HG03460 (cell line): ENCODE measurements at regions not wholly inside any gene's neighbourhood (a gene's known extent, or its start where the extent isn't known, plus 50 kb on each side); places are given as distances from the start of the nearest gene placed in this dataset.
A peak's percentile ranks its signal among the peaks of the same experiment; 100 is the strongest.
"Not testable (repeated sequence)": the region's sequence is repeated elsewhere in the genome, so short reads cannot be mapped to it uniquely, and the experiment has no call there.

Experiments
- ATAC-seq: cut with Tn5 transposase; IDR thresholded peaks from one replicate; pipeline ENCODE4 v1.9.1; 2021; ENCODE audit not compliant: unreplicated experiment

DNA sequence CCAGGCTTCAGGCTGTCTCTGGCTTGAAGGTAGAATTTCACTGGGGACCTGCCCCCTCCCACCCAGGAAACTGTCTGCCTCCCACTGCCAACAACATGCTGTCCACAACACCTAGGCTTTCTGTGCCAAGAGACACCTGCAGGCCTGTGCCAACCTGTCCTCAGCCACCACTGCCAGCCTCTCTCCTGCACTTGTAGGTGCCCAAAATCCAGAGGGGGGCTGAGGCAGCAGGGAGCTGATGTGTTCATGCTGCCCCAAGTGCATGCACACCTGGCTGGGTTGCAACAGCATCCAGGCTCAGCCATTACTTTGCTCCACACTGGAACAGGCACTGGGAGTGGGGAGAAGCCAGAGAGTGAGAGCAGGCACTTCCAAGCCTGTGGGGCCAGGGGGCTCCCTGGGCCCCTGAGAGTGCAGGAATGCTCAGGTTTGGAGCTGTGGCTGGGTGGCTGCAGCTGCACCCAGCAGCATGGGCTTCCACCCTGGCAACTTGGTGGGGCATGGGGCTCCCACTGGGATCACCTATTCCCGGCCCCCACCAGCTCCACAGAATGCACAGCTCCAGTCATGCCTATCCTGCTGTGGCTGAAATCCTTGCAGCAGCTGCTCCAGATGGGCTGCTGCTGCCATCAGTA lies 218.1 kb upstream of the OBI1 start:
- ATAC-seq = no peak

DNA sequence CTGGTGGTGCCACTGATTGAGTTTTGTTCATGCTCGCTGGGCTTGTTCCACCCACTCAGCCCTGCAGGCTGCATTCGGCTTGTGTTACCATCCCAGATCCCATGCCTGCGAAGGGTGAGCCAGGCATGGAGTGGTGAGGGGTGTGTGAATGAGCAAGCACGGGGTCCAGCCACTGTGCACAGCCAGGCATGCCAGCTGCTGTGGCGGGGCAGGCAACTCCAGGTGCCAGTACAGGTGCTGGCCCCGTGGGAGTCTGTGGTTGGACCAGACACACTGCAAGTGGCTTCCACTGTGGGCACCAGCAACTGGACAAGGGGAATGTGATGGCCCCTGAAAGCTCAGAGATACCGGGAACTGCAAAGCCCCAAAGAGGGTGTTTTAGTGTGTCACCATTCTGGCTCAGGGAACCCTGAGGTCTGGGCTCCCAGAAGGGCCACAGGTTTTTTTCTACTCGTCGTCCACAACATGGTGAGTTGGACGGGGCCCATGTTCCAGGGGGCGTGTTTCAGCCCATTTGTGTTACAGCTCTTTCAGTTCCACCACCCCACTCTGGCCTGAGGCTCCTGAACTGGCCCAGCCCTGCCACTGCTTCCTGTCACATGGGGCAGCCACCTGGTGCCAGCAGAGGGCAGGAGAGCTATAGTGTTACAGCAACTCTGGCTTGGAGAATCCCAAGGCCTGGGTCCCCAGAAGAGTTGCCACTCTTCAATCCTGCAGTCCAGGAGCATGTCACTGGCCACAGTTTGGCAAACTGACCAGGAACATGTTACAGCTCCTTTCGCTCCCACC lies 217.0 kb upstream of the OBI1 start:
- ATAC-seq = no peak

DNA sequence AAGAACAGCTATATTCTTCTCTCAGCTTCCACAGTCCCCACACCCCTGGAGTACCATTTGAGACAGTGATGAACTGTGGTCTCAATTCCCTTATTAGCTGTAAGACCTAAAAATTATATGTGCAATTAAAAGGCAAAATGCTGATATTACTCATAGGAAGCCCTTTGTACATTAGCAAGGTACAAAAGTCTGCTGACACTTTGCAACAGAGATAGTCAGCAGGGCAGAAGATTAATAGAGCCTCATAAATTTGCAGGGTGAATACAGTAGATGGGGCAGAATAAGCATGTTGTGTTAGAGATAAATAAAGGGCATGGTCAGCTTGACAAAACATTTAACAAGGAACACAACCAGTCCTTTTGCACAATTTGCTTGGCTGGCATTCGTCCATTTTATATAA lies 210.0 kb upstream of the OBI1 start:
- no peak for ATAC-seq

DNA sequence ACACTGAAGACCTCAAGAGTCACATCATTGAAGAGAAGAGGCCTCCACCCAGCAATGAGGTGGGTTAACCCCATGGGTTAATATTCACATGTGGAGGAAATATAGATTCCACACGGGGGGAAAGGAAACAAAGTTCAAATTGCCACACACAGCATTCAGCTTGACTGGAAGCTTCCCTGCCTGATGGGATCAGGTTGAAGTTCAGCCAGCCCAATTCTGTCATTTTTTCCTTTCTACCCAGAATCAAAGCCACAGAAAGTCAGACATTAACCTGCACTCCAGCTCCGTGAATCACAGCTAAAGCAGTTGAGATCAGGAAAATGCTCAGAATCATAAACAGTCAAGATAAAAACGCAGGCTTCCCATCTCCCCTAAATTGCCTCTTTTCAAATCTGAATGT lies 208.7 kb upstream of the OBI1 start:
- no peak for ATAC-seq

DNA sequence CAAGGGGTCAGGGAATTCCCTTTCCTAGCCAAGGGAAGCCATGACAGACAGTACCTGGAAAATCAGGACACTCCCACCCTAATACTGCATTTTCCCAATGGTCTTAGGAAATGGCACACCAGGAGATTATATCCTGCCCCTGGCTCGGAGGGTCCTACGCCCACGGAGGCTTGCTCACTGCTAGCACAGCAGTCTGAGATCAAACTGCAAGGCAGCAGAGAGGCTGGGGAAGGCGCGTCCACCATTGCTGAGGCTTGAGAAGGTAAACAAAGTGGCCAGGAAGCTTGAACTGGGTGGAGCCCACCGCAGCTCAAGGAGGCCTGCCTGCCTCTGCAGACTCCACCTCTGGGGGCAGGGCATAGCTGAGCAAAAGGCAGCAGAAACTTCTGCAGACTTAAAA lies 207.1 kb upstream of the OBI1 start:
- ATAC-seq = not testable (repeated sequence)

DNA sequence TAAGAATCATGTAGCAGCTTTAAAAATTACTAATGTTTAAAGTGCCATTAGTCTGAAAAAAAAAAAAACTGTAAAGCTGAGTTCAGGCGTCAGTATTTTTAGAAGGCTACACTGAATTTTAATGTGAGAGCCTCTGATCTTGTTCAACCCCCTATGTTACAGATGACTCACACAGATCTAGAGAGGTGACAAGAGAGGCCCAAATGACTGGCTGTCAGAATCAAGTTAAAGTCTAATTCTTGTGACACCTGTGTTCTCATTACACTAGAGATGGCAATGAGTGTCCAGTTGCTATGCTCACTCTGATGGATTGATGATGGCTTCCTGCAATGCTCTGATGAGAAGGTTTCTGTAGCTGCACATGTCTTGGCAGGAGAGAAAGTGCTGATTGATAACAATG lies 203.5 kb upstream of the OBI1 start:
- no peak for ATAC-seq

- ATAC-seq = no peak
Observed at GRCh38 chr13:78852709-78853108, 193.8 kb upstream of the OBI1 start.

DNA sequence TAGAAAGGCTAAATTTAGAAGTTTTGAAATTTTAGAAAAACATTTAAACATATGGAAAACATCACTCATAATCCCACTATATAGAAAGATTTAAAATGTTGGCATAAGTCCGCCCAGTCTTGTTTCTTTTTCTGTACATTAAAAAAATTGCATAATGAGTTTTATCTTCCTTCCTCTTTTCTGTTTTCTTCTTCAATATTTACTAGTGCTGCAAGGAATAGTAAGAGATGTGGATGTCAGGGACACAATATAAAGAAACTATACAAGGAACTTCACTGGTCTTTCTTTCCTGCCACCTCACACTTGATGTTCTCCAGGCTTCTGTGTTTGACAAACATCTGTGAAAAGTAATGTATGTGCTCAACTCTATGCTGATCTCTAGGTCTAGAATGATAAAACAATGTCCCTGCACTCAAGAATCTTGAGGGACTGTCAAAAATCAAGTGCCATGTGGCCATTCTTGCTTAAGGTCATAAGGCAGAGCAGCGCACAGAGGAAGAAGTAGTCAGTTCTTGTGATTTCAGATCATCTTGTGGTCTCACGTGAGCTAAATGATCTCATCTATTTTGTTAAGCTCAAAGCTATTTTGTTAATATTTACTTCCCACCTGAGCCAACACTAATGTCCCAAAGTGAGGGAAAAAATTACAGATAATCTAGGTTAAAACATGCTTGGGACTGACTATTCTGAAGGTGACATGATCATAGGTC lies 186.9 kb upstream of the OBI1 start:
- no peak for ATAC-seq

- no peak for ATAC-seq
Observed at GRCh38 chr13:78844106-78844505, 185.2 kb upstream of the OBI1 start.

DNA sequence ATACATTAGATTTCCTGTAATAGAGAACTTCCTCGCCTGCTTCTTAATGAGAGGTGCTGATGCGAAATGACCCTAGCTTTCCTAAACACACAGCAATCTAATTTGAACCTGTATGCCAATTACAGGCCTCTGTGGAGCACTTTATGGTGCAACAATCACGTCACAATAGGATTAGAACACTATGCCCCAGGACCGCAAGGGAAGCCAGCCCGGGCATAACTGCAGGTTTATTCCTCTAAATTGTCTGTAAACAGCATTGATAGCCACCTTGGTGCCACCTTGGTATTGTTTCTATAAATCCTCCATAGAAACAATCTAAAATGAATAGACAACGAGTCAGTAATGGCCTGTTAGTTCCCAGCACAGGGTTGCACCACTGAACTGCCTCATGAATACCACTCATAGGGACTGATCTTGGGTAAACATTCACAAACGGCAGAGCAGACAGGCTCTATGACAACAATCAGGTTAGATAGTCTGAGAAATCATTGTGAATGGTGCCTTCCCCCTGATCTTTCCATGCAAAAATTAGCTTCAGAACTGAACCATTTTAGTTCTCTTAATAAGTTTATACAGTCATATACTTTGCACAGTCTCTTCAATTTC lies 182.5 kb upstream of the OBI1 start:
- no peak for ATAC-seq

DNA sequence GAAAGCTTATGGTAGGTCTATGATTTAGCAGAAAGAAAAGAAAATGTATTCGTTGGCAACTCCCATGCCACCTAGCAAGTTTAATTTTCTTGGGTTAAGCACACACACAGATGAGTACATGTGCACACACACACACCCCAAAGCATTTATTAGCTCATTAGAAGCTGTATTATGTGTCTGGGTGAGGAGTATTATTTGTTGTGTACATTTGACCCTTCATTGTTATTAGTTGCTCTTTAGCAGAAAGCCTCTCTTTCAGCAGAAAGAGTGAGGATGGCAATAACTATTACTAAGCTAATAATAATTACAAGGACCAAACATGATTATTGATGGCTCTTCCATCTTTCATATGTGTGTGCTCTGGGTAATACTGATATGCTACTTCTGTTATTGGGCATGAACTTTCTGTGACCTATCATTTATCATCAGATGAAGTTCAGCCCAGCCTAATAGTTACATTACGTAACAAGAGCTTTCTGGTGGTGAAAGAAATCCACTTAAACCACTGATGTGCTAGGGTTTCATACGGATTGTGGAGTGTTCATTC lies 177.4 kb upstream of the OBI1 start:
- no peak for ATAC-seq

DNA sequence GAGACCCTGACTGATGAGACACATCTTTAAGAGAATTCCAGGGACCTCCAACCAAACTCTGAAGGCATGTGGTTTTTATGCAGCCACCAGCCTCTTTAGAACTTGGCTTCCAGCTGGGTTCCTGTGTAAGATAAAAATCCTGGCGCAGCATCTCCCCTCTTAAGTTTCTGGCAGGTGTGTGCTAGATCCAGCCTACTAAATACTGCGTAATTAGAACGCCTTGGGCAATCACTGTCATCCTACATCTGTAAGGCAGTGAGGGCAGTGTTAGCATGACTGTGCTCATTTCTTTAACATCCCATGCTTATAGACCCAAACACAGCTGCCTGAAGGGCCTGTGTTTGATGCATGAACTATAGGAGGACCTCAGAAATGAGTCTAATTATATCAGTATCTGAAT lies 173.5 kb upstream of the OBI1 start:
- no peak for ATAC-seq

- ATAC-seq = no peak
Observed at GRCh38 chr13:78830508-78830907, 171.6 kb upstream of the OBI1 start.

- no peak for ATAC-seq
Observed at GRCh38 chr13:78829821-78830220, 170.9 kb upstream of the OBI1 start.

GRCh38 chr13:78827471-78827870 lies 168.5 kb upstream of the OBI1 start:
- ATAC-seq = no peak

DNA sequence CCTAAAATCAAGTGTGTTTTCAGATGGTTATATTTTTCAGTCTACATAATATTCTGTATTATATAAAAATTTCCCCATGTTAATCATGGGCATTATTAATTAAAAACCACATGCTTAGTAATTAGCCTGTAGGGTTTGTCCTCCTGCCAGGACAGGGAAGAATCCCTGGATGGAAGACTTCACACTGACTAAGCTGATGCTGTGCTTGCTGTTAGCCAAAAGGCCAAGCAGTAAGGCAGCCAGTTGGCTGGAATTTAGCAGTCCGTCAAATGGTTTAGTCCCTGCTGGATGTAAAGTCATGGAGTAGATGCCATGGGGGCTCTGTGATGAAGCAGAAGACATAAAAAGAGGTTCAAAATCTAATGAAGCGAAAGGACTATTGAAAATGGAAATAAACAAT lies 168.0 kb upstream of the OBI1 start:
- no peak for ATAC-seq

DNA sequence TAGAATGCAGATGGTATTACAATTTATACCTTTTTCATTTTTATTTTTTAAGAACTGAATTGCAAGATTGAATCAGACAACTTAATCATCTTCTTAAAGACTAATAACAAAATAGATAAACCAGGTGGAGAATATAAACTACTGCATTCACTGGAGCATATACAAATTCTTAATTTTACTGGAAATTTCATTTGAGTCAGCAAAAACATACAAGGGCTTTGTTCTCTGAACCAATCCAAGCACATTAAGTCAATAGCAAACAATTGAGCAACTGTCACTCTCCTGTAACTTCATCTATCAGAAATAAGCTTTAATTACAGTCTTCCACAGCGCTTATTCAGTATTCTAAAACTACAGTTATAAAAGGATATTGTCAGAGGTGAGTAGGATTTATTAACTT lies 167.4 kb upstream of the OBI1 start:
- no peak for ATAC-seq

GRCh38 chr13:78820541-78820940 lies 161.6 kb upstream of the OBI1 start:
- no peak for ATAC-seq

- ATAC-seq = no peak
Observed at GRCh38 chr13:78816592-78816991, 157.6 kb upstream of the OBI1 start.

- ATAC-seq = no peak
Observed at GRCh38 chr13:78816154-78816553, 157.2 kb upstream of the OBI1 start.

GRCh38 chr13:78806457-78806856 lies 147.5 kb upstream of the OBI1 start:
- ATAC-seq = peak; percentile 61
